GM12892 (cell line): ENCODE measurements at regions not wholly inside any gene's neighbourhood (a gene's known extent, or its start where the extent isn't known, plus 50 kb on each side); places are given as distances from the start of the nearest gene placed in this dataset.

Experiments used
- DNase-seq: peaks from one replicate; pipeline ENCODE4 v3.0.0; 2011; ENCODE audit not compliant: insufficient read length
- FAIRE-seq: peaks from 2 replicates; lab custom pipeline; 2011; peaks lifted over from hg19 to GRCh38; lab: Jason Lieb, UNC
- POLR2A ChIP-seq: IDR thresholded peaks from 2 replicates; pipeline ENCODE4 v1.6.1; 2011; ENCODE audit warnings: low read depth, low read length, control low read depth
- POLR2AphosphoS5 ChIP-seq: IDR thresholded peaks from 2 replicates; pipeline ENCODE4 v1.6.1; 2011; ENCODE audit warnings: low read depth, low read length, control low read depth
- TAF1 ChIP-seq: IDR thresholded peaks from 2 replicates; pipeline ENCODE4 v1.6.1; 2011; ENCODE audit warnings: low read depth, mild to moderate bottlenecking, control low read depth, low read length, borderline replicate concordance

GRCh38 chr20:11976966-11977365 lies 59.3 kb downstream of the BTBD3 start:
- FAIRE-seq (no peak), DNase-seq (no peak)
- TF ChIP-seq TAF1, result no peak
- TF ChIP-seq POLR2AphosphoS5, result no peak
- TF ChIP-seq POLR2A, result no peak

- DNase-seq (no peak), FAIRE-seq (no peak)
- TF ChIP-seq POLR2AphosphoS5 (no peak), TAF1 (no peak), POLR2A (no peak)
Measured at GRCh38 chr20:11978496-11978895, 60.8 kb downstream of the BTBD3 start.

- no peak for TF ChIP-seq POLR2AphosphoS5
- TF ChIP-seq POLR2A, result no peak
- no peak for TF ChIP-seq TAF1
- FAIRE-seq (no peak), DNase-seq (no peak)
Measured at GRCh38 chr20:11979306-11979990, 61.8 kb downstream of the BTBD3 start.

GRCh38 chr20:11980263-11980662 lies 62.6 kb downstream of the BTBD3 start:
- DNase-seq (no peak), FAIRE-seq (no peak)
- TF ChIP-seq POLR2A (no peak), TAF1 (no peak), POLR2AphosphoS5 (no peak)

GRCh38 chr20:11981366-11981947 lies 63.8 kb downstream of the BTBD3 start:
- FAIRE-seq (no peak), DNase-seq (no peak)
- TF ChIP-seq TAF1, result no peak
- TF ChIP-seq POLR2A, result no peak
- TF ChIP-seq POLR2AphosphoS5, result no peak

- FAIRE-seq (no peak), DNase-seq (no peak)
- TF ChIP-seq POLR2A (no peak), TAF1 (no peak), POLR2AphosphoS5 (no peak)
Measured at GRCh38 chr20:11982289-11982954, 64.7 kb downstream of the BTBD3 start.

GRCh38 chr20:11982955-11983470 lies 65.3 kb downstream of the BTBD3 start:
- no peak for DNase-seq
- no peak for FAIRE-seq
- TF ChIP-seq POLR2AphosphoS5 (no peak), POLR2A (no peak)

GRCh38 chr20:11986954-11987353 lies 69.3 kb downstream of the BTBD3 start:
- DNase-seq, result no peak
- no peak for TF ChIP-seq TAF1
- no peak for TF ChIP-seq POLR2A
- TF ChIP-seq POLR2AphosphoS5, result no peak
- FAIRE-seq, result no peak

GRCh38 chr20:11987526-11987925 lies 69.8 kb downstream of the BTBD3 start:
- FAIRE-seq, result no peak

GRCh38 chr20:11989018-11989771 lies 71.5 kb downstream of the BTBD3 start:
- no peak for DNase-seq
- TF ChIP-seq TAF1 (no peak), POLR2A (no peak), POLR2AphosphoS5 (no peak)
- FAIRE-seq, result no peak

More at GRCh38 chr20:11987526-11987925, 69.8 kb downstream of the BTBD3 start:
- DNase-seq, result no peak
- TF ChIP-seq POLR2AphosphoS5 (no peak), TAF1 (no peak), POLR2A (no peak)

GRCh38 chr20:11992426-11992825 lies 74.7 kb downstream of the BTBD3 start:
- FAIRE-seq (no peak), DNase-seq (no peak)
- TF ChIP-seq TAF1, result no peak
- TF ChIP-seq POLR2A, result no peak
- TF ChIP-seq POLR2AphosphoS5, result no peak
